ENCODE measurements at regions not wholly inside any gene's neighbourhood (a gene's known extent, or its start where the extent isn't known, plus 50 kb on each side); places are given as distances from the start of the nearest gene placed in this dataset.

GRCh38 chr11:112408517-112408916, 147.9 kb upstream of the PLET1 start:
- ATAC-seq: no peak
- no peak overlapping the region for H3K4me3 ChIP-seq
- no peaks in the 10 kb centered on the region for H3K4me1 ChIP-seq

GRCh38 chr11:112410325-112410724, 149.7 kb upstream of the PLET1 start:
- ATAC-seq (no peak), DNase-seq (no peak)
- TF ChIP-seq, protein P1, sequence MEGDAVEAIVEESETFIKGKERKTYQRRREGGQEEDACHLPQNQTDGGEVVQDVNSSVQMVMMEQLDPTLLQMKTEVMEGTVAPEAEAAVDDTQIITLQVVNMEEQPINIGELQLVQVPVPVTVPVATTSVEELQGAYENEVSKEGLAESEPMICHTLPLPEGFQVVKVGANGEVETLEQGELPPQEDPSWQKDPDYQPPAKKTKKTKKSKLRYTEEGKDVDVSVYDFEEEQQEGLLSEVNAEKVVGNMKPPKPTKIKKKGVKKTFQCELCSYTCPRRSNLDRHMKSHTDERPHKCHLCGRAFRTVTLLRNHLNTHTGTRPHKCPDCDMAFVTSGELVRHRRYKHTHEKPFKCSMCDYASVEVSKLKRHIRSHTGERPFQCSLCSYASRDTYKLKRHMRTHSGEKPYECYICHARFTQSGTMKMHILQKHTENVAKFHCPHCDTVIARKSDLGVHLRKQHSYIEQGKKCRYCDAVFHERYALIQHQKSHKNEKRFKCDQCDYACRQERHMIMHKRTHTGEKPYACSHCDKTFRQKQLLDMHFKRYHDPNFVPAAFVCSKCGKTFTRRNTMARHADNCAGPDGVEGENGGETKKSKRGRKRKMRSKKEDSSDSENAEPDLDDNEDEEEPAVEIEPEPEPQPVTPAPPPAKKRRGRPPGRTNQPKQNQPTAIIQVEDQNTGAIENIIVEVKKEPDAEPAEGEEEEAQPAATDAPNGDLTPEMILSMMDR (IDR thresholded peaks at IDR 0.05): no peak
- intact Hi-C loops (cut with DNase I): no loop called here
- Histone ChIP-seq H3K36me3 (no peaks in the 10 kb centered on the region), H3K4me3 (no peak overlapping the region), H3K4me1 (no peaks in the 10 kb centered on the region), H3K27me3 (ENCODE audit: low read depth) (no peaks in the 10 kb centered on the region), H3K27ac (no peak overlapping the region), H3K9me3 (peaks cover 5% of the 10 kb centered on the region)

More at GRCh38 chr11:112408517-112408916, 147.9 kb upstream of the PLET1 start:
- TF ChIP-seq, protein P1 (IDR thresholded peaks at IDR 0.05): no peak
- Histone ChIP-seq H3K9me3 (no peaks in the 10 kb centered on the region), H3K36me3 (no peaks in the 10 kb centered on the region), H3K27ac (no peak overlapping the region), H3K27me3 (ENCODE audit: low read depth) (no peaks in the 10 kb centered on the region)
- DNase-seq: no peak
- intact Hi-C loops (cut with DNase I): no loop called here

- intact Hi-C loops (cut with DNase I): no loop called here
- H3K9me3 ChIP-seq: peaks cover 5% of the 10 kb centered on the region
- TF ChIP-seq, protein P1 (IDR thresholded peaks at IDR 0.05): no peak
Observed at GRCh38 chr11:112412383-112412782, 151.7 kb upstream of the PLET1 start.

DNA sequence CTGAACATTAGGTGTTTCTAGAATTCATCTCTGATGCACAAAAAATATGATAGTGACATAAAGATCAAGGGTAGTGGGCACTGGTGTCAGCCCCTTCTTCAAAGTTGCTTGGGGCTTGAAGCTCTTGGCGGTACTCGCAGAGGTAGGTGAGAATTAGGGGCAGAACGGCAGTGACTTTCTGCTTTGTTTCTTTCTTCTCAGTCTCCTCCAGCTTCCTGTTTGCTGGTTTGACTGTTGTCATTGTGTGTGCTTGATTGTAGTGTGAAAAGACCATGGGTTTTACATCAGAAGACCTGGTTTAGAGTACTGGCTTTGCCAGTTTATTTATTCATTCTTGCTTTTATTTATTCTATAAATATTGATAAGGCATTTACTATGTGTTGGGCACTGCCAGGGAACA, 156.7 kb upstream of the PLET1 start:
- DNase-seq (no peak), ATAC-seq (no peak)
- H3K27me3 ChIP-seq (ENCODE audit: low read depth): no peaks in the 10 kb centered on the region
- no peaks in the 10 kb centered on the region for H3K4me1 ChIP-seq
- no peak overlapping the region for H3K27ac ChIP-seq
- no peaks in the 10 kb centered on the region for H3K36me3 ChIP-seq
- peaks cover 5% of the 10 kb centered on the region for H3K9me3 ChIP-seq
- intact Hi-C loops (cut with DNase I): no loop called here
- no peak overlapping the region for H3K4me3 ChIP-seq
- TF ChIP-seq, protein P1 (IDR thresholded peaks at IDR 0.05): no peak

More at GRCh38 chr11:112412383-112412782, 151.7 kb upstream of the PLET1 start:
- ATAC-seq: no peak
- Histone ChIP-seq H3K27me3 (ENCODE audit: low read depth) (no peaks in the 10 kb centered on the region), H3K4me3 (no peak overlapping the region), H3K4me1 (no peaks in the 10 kb centered on the region), H3K27ac (no peak overlapping the region), H3K36me3 (no peaks in the 10 kb centered on the region)
- DNase-seq: no peak

- Histone ChIP-seq H3K4me1 (no peaks in the 10 kb centered on the region), H3K4me3 (no peak overlapping the region), H3K27ac (no peak overlapping the region), H3K36me3 (no peaks in the 10 kb centered on the region), H3K27me3 (ENCODE audit: low read depth) (no peaks in the 10 kb centered on the region), H3K9me3 (peaks cover 5% of the 10 kb centered on the region)
- intact Hi-C loops (cut with DNase I): no loop called here
- no peak for DNase-seq
- TF ChIP-seq, protein P1 (IDR thresholded peaks at IDR 0.05): no peak
- ATAC-seq: no peak
Observed at GRCh38 chr11:112418438-112418837, 157.8 kb upstream of the PLET1 start.

GRCh38 chr11:112421879-112422278, 161.2 kb upstream of the PLET1 start:
- DNase-seq (no peak), ATAC-seq (no peak)
- TF ChIP-seq, protein P1 (IDR thresholded peaks at IDR 0.05): no peak
- Histone ChIP-seq H3K36me3 (no peaks in the 10 kb centered on the region), H3K9me3 (no peaks in the 10 kb centered on the region), H3K27me3 (ENCODE audit: low read depth) (no peaks in the 10 kb centered on the region), H3K27ac (no peak overlapping the region), H3K4me1 (no peaks in the 10 kb centered on the region), H3K4me3 (no peak overlapping the region)
- intact Hi-C loops (cut with DNase I): no loop called here

Measured in lower lobe of right lung (tissue), 2 donors.